ENCODE measurements at regions not wholly inside any gene's neighbourhood (a gene's known extent, or its start where the extent isn't known, plus 50 kb on each side); places are given as distances from the start of the nearest gene placed in this dataset.

DNA sequence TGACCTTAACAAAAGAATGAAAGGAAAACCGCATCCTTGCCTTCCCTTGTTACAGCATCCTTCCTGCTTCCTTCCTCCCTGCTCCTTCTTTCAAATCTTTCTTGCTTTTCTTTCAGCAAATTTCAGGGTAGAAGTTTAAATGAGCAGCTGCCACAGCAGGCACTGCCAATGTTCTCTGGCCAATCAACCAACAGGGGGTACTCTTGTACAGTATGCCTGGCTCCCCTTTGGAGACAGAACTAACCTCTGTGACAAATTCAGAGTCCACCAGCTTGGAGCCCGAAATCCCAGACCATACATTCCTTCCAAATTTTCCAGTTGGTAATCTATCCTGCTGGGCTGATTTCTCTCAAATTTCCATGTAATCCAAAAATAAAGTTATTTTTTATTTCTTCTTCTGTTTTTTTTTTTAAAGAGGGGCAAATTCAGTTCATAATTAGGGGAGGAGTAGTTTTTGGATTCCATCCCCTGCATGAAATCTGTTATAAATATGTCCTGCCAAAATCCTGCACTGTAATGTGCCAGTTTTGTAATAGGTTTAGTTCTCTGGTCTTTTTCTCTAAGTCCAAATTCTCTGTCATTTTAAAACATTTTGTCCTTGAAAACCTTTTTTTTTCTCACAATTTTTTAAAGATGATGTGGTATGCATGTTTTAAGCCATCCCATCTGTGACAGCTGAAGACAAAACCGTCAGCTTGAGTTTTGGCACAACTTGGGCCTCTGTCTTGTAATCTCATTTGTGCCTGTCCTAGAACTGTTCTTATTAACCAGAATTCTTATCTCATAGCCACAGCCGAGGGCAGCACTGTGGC, 610.0 kb upstream of the LMO3 start:
- H3K27ac Mint-ChIP-seq: no peak overlapping the region
- H3K4me1 Mint-ChIP-seq: no peaks in the 10 kb centered on the region
- no peak overlapping the region for H3K27ac ChIP-seq (ENCODE audit: low read depth, low read length)
- no peak overlapping the region for H3K4me3 ChIP-seq (ENCODE audit: low read length)
- H3K4me1 ChIP-seq (ENCODE audit: control insufficient read depth, insufficient read depth, low read length): no peaks in the 10 kb centered on the region
- peaks cover 2% of the 10 kb centered on the region for H3K9me3 Mint-ChIP-seq
- H3K9ac ChIP-seq (ENCODE audit: extremely low read depth, low read length, poor library complexity, severe bottlenecking): no peak overlapping the region
- no peaks in the 10 kb centered on the region for H3K27me3 ChIP-seq (ENCODE audit: control insufficient read depth, insufficient read depth, low read length, poor library complexity, severe bottlenecking)
- WGBS, 2 experiments (ENCODE audit: insufficient coverage in 1 of 2, insufficient read length in 1 of 2): 88 to 89% methylated on average over 2 to 4 of the region's 4 CpGs
- no peak for DNase-seq
- no peaks in the 10 kb centered on the region for H3K36me3 ChIP-seq (ENCODE audit: control insufficient read depth, insufficient read depth, low read length)
- no peak overlapping the region for H3K4me3 Mint-ChIP-seq
- no peaks in the 10 kb centered on the region for H3K9me3 ChIP-seq (ENCODE audit: control insufficient read depth, low read length)
- H3K27me3 Mint-ChIP-seq (ENCODE audit: insufficient read depth): no peaks in the 10 kb centered on the region
- TF ChIP-seq, protein P1, sequence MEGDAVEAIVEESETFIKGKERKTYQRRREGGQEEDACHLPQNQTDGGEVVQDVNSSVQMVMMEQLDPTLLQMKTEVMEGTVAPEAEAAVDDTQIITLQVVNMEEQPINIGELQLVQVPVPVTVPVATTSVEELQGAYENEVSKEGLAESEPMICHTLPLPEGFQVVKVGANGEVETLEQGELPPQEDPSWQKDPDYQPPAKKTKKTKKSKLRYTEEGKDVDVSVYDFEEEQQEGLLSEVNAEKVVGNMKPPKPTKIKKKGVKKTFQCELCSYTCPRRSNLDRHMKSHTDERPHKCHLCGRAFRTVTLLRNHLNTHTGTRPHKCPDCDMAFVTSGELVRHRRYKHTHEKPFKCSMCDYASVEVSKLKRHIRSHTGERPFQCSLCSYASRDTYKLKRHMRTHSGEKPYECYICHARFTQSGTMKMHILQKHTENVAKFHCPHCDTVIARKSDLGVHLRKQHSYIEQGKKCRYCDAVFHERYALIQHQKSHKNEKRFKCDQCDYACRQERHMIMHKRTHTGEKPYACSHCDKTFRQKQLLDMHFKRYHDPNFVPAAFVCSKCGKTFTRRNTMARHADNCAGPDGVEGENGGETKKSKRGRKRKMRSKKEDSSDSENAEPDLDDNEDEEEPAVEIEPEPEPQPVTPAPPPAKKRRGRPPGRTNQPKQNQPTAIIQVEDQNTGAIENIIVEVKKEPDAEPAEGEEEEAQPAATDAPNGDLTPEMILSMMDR (conservative IDR thresholded peaks at IDR 0.05): peak; percentile 68
- H3K36me3 Mint-ChIP-seq (ENCODE audit: low read depth): no peaks in the 10 kb centered on the region

DNA sequence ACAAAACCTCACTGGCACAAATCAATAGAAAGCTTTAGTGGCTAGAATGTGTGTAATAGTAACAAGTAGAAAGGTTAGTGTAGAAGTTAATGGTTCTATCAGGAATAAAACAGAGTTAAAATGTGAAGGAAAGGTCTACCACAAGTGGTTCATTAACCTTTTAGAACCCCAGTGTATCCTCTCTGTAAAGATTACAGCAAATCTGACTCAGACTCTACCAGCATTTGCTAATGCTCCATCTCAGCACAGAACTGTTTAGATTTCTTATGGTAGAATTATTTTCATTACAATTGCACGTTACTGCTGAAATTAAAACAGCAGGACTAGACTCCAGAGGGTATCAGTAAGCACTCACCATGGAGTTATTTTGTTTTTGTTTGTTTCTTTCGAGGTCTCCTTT, 609.0 kb upstream of the LMO3 start:
- Mint-ChIP-seq H3K9me3 (peaks cover 2% of the 10 kb centered on the region), H3K4me3 (no peak overlapping the region), H3K27ac (no peak overlapping the region), H3K36me3 (ENCODE audit: low read depth) (no peaks in the 10 kb centered on the region), H3K27me3 (ENCODE audit: insufficient read depth) (no peaks in the 10 kb centered on the region), H3K4me1 (no peaks in the 10 kb centered on the region)
- H3K27ac ChIP-seq (ENCODE audit: low read depth, low read length): no peak overlapping the region
- WGBS, 2 experiments (ENCODE audit: insufficient coverage in 1 of 2, insufficient read length in 1 of 2): 44 to 100% methylated on average over 1 to 2 of the region's 2 CpGs
- DNase-seq: no peak
- no peak overlapping the region for H3K9ac ChIP-seq (ENCODE audit: extremely low read depth, low read length, poor library complexity, severe bottlenecking)
- no peaks in the 10 kb centered on the region for H3K36me3 ChIP-seq (ENCODE audit: control insufficient read depth, insufficient read depth, low read length)
- H3K27me3 ChIP-seq (ENCODE audit: control insufficient read depth, insufficient read depth, low read length, poor library complexity, severe bottlenecking): no peaks in the 10 kb centered on the region
- no peak overlapping the region for H3K4me3 ChIP-seq (ENCODE audit: low read length)
- TF ChIP-seq, protein P1 (conservative IDR thresholded peaks at IDR 0.05): no peak
- no peaks in the 10 kb centered on the region for H3K9me3 ChIP-seq (ENCODE audit: control insufficient read depth, low read length)
- no peaks in the 10 kb centered on the region for H3K4me1 ChIP-seq (ENCODE audit: control insufficient read depth, insufficient read depth, low read length)

DNA sequence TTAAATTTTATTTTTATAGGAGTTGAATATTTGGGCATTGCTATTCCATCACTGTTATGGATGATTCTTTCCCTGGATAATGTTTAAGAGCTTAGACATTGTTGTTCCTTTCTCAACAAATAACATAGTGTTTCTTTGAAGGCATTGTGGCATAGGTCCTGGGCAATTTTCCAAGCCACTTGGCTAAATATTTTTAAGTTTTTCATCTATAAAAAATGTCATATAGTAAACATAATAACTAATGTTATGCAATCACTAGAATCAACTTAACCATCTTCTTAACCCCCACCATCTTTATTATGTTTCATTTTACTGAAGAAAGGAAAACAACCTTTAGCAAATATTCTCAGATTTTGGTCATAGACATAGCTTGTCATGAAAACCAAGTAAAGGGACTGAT, 600.6 kb upstream of the LMO3 start:
- no peaks in the 10 kb centered on the region for H3K4me1 Mint-ChIP-seq
- TF ChIP-seq, protein P1 (conservative IDR thresholded peaks at IDR 0.05): no peak

More for the DNA sequence above, 600.6 kb upstream of the LMO3 start:
- Histone ChIP-seq H3K27ac (ENCODE audit: low read depth, low read length) (no peak overlapping the region), H3K9me3 (ENCODE audit: control insufficient read depth, low read length) (peaks cover 10% of the 10 kb centered on the region), H3K36me3 (ENCODE audit: control insufficient read depth, insufficient read depth, low read length) (no peaks in the 10 kb centered on the region), H3K9ac (ENCODE audit: extremely low read depth, low read length, poor library complexity, severe bottlenecking) (no peak overlapping the region), H3K4me3 (ENCODE audit: low read length) (no peak overlapping the region), H3K4me1 (ENCODE audit: control insufficient read depth, insufficient read depth, low read length) (no peaks in the 10 kb centered on the region), H3K27me3 (ENCODE audit: control insufficient read depth, insufficient read depth, low read length, poor library complexity, severe bottlenecking) (no peaks in the 10 kb centered on the region)
- H3K27me3 Mint-ChIP-seq (ENCODE audit: insufficient read depth): no peaks in the 10 kb centered on the region
- H3K4me3 Mint-ChIP-seq: no peak overlapping the region
- no peak for DNase-seq
- no peak overlapping the region for H3K27ac Mint-ChIP-seq
- peaks cover 19% of the 10 kb centered on the region for H3K9me3 Mint-ChIP-seq
- H3K36me3 Mint-ChIP-seq (ENCODE audit: low read depth): no peaks in the 10 kb centered on the region

All from endodermal cell (in vitro differentiated cells).